CD4-positive, alpha-beta T cell treated with Interleukin-15 for 1 hour (primary cell): ENCODE measurements at regions not wholly inside any gene's neighbourhood (a gene's known extent, or its start where the extent isn't known, plus 50 kb on each side); places are given as distances from the start of the nearest gene placed in this dataset.
"Not testable (repeated sequence)": the region's sequence is repeated elsewhere in the genome, so short reads cannot be mapped to it uniquely, and the experiment has no call there.

ENCODE experiments used
- DNase-seq: peaks from one replicate; pipeline ENCODE4 v3.0.0-alpha.2; 2020

DNA sequence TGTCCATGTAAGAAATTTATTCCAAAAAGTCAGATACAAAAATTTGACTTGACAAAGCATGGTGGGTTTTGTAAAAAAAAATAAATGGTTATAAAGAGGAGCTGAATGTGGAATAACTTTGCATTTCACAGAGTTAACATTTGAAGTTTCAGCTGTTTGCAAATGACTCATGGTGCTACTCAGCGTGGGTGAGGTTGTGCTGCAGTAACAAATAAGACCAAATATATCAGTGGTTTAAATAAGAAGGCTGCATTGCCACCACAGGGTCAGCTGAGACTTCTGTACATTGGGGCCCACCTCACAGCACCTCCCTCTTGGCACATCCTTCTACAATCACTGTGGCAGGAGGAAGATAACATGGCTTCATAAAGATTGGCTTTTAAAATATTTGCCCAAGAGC lies 272.5 kb upstream of the SULF2 start:
- DNase-seq, result no peak

DNA sequence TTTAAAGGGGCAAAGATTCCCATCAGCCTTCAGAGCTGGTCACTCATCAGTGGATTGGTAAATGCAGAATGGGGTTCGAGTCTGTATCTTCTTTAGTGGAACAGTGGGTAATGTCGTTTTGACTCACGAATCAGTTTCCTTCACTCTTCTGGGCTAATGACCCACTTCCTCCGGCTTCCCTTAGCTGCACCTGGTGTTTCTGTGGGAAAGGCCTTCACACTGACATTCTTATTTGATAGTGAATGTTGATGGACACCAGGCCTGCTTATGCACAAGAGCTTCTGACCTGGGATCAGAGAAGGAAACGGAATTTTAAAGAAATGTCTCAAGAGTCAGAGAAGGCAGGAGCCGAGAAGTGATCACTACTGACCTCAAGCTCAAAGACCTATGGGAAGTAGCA lies 272.0 kb upstream of the SULF2 start:
- DNase-seq, result no peak

DNA sequence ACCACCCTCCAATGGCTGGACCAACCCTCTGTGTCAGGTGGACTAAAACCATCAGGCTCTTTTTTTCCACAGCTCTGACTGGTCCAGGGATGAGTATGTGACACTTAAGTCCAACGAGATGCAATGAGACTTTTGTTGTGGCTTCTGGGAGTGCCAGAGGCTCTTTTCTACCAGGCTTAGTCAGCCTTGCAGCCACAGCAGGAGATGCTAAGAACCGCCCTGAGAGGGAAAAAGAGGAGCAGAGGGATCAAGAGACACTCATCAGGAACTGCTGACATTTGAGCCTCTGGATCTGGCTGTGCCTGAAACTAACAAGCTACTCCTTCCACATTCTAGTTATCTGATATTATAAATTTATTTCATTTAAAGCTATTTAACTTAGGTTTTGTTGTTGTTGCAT lies 270.9 kb upstream of the SULF2 start:
- DNase-seq, result no peak

DNA sequence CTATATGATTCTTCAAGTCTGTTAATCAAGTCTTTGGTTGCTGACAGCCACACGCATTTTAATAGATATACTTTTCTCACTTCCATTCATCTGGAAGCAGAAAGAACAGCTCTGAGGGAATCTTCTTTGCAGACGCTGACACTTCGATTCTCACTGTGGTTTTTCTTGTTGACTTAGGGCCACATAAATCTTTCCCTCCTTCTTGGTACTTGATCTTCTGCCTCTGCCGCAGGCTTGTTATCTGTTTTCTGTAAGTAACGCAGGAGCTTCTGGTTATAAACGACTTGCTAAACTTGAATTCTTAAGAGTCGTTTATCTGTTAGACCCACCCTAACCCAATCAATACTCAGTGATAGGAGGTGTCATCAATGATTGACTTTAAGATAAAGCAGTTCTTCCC lies 268.8 kb upstream of the SULF2 start:
- DNase-seq, result no peak

DNA sequence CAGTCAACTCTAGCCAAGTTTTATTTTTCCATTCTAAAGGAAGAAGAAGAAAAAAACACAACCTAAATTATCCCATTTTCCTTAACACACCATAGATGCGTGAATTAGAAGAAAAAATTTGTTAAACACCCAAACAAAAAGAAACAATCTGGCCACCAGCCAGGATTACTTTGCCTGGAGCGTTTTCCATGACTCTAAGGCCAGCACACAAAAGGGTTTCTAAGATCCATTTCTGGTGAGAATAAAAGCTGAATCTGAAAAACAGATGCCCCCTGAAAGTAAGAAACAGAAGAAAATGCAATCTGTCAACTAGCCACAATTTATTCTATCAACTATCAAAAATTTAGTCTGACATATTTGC lies 267.2 kb upstream of the SULF2 start:
- DNase-seq, result no peak

DNA sequence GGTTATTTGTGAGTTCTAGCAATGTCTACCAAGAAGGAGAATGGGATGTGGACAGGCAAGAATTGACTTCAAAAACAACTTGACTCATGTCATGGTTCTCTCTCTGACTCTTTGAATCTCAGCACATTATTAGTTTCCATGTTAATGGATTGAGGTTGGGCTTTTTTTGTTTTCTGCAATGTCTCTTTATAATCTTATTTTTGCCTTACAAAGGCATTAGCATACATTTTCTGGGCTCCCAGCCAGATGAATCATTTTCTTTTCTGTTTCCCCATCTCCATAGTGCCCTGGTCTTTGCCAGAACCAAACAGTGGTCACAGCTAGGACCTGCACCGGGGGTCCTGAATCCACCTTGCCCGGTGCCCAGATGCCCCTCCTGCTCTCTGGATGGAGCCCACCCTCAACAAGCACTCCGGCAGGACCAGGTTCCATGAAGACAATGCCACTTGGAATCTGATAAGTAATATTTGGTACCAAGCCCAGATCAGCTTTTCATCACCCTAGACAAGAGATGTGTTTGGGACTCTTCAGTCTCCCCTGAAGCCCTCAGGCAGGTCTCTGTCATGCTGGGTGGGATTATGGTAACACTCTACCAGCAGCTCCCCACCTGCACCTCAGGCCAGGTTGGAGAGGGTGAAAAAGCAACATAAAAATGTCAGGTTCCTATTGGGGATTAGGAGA lies 266.7 kb upstream of the SULF2 start:
- no peak for DNase-seq

DNA sequence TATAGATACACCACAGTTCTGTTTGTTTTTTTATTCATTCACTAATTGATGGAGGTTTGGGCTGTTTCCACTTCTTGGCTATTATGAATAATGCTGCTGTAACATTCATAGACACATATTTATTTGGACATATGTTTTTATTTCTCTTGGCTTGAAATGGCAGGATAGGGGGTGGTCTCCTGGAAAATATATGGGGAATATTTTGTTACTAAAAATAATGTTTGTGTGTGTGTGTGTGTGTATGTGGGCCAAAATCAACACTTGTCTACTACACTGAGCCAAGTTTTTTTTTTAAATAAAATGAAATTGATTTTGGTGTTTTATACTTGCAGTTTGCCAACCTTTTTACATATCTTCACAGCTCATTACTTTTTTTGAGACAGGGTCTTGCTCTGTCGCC lies 264.4 kb upstream of the SULF2 start:
- DNase-seq, result no peak

DNA sequence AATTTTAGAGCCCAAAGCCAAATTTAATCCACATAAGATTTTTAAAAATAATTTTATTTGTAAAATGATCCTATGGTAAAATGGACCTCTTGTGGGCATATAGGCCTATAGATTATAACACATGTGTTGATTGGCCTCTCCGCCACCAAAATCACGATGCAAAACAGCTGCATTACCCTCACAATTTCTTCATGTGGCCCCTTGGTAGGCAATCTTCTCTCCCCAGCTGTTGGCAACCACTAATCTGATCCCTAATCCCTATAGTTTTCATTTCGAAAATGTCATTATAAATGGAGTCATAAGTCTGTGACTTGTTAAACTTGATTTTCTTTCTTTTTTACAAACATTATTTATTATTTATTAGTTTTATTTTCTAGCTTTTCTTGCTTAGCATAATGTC lies 263.9 kb upstream of the SULF2 start:
- no peak for DNase-seq

DNA sequence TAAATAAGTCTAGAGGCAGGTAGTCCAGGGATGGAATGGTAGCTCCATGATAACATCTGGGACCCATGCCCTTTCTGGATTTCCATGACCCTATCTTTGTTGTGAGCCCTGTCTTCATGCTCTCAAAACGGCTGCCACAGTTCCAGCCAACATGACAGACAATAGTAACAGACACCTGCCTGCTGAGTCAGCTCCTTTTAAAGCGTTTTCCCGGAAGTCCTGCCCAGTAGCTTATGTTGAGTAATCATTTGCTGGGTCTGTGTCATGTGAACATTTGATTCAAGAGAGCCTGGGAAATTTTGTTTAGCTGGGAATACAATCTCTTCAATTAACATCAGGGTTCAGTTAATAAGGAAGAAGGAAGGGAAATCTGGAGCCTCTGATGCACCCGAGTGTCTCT lies 262.2 kb upstream of the SULF2 start:
- no peak for DNase-seq

DNA sequence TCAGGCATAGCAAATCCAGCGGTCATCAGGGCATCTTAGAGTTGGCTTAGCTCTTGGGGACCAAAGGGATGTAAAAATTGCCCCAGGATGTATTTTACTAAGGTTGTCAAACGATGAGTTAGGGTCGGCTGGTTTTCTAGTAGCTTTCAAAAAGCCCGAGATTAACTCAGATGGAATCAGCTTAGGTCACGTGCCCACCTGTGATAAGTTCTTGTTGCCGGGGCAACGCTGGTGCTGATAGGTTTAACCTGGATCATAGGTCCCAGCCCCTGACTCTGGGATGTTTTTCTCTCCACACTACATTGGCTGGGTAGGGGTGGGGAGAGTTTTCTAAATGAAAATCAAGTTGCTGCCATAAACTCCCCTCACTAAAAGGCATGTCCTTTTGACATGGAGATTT lies 257.3 kb upstream of the SULF2 start:
- no peak for DNase-seq

DNA sequence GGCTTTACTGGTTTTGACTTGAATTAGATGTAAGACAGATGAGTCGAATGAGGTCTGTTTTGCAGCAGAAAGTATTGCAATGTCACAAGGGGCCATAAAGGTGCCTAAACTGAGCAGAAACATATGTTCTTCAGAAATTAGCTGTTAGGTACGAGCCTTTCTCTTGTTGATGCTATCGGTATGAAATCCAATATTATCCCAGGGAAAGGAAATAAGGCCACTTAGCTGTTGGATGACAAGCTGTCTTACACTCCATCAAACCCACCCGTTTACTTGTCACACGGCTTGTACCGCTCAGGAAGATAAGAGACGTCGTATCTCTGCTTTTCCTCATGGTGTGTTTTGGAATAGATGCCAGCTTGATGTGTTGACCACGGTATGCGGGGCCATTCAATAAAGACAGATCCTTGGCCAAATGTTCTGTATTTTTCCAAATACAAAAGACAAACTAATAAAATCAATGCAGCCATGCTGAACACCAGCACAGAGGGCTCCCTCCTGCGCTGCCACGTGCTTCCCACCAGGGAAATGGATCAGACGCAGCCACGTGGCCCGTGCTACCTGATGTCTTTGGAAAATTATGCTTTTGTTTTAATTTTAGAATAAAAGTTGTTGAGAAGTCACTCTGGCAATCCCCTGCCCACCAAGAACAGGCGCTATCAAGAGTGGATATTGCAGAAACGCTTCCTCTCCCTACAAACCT lies 255.9 kb upstream of the SULF2 start:
- no peak for DNase-seq

DNA sequence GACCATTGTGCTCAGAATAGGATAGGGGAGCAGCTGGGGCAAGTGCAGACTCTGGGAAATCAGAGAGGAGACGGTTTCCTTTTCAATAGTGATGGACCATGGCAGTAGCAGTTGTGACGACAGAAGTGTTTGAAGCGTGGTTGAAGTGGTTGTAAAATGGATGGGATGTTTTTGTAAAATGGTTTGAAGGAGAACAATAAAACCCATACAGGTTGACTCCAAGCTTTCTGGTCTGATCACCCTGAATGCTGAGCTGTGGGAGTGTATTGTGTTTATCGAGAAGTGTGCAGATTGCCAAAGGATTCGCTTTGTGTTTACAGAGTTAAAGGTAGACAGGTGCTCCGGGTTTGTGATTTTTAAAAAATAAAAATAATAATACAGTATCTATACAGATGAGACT lies 255.2 kb upstream of the SULF2 start:
- no peak for DNase-seq

DNA sequence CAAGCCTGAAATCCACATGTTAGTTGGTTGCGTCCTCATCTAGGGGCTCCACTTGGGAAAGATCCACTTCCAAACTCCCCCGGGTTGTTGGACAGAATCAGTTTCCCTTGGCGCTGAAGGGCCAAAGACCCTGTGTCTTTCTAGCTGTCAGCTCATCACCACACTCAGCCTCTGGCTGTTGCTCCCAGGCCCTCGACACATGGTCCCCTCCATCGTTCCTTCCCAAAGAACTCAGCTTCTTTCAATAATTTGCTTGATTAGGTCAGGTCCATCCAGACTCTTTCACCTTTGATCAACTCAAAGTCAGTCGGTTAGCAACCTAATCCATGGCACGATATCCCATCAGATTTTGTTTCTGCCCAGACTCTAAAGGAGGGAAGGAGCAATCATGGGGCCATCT lies 254.8 kb upstream of the SULF2 start:
- DNase-seq, result no peak

DNA sequence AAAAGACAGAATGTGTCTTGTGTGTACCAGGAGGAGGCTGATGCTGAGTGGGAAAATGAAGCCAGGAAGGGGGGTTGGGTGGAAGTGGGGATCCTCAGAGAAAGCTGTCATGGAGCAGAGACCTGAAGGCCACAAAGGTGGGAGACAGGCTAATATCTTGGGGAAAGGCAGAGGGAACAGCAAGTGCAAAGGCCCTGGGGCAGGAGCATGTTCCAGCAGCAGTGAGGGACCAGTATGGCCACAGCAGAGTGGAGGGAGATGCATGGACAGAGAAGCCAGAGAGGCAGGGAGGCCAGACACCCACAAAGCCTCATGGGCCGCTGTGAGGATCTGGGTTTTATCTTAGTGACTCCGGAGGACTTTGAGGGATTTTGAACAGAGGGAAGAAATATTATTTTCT lies 254.2 kb upstream of the SULF2 start:
- no peak for DNase-seq

DNA sequence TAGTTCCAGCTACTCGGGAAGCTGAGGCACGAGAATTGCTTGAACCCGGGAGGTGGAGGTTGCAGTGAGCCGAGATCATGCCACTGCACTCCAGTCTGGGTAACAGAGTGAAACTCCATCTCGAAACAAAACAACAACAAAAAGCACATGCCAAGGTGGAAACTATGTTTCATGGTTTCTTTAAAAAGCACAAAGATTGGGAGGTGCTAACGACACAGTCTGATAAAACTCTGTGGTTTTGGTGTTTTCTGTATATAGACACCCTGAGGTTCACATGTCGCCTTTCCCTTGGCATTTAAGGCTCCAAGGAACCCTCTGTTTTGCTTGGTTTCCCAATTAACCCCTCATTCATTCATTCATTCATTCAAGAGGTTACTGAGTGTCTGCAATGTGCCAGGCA lies 253.4 kb upstream of the SULF2 start:
- DNase-seq, result no peak

DNA sequence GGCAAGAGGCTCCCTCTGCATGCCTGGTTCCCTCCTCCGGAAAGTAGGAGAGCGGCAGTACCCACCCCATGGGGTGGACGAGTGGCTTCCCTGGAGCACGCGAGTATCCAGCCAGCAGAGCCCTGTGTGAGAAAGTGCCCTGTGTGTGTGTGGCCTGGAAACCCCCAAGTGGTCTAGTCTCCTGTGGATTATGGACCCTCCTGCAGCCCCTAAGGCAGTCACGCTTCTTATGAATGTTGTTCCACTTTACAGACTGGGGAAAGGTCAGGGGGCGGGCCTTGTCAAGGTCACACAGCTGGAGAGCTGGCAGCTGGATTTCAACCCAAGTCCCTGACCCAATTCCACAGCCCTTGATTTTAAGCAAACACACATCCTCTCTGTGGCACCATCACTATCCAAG lies 252.5 kb upstream of the SULF2 start:
- not testable (repeated sequence) for DNase-seq

DNA sequence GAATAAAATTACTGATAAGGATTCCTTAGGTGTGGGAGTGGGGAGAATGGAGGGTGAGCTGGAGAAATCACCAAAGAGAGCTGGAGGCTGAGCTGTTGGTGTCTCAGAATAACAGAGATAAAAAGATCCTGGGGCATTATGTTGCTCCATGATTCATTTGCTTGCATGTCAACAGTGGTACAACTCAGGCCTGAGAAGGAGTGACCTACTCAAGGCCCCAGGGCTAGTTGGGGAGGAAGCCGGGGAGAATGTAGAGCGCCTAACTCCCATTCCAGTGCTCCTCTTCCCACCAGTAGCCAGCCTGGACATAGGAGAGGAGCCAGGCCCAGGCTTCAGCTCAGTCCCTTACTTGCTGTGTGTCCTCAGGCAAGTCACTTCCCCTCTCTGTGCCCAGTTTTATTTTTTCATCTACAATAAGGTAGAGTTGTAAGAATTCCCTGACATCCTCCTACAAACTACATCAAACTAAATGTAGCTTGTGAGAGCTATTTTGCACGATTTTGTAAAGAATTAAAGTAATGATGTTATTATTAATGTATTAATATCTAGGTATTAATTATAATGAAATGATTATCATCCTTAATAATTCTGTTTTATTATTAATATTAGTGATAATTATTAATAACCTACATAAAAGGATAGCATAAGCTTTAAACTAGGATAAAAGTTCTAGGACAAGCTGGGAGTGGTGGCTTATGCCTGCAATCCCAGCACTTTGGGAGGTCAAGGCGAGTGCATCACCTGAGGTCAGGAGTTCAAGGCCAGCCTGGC lies 250.9 kb upstream of the SULF2 start:
- no peak for DNase-seq

DNA sequence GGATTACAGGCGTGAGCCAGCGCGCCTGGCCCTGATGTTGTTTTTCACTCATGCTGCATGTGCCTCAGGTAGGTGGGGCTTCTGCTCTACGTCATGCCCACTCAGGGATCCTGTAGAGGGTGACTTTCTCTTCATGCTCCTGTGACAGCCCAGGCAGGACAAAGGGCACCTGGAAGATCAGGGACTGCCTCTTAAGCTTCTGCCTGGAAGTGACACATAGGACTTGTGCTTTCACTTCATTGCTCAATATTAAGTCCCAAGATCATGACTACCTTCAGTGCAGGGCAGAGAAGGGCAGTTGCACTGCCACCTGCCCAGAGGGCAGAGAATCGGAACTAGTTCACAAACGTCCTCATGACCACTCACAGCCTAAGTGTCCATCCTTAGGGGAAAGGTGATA lies 249.5 kb upstream of the SULF2 start:
- DNase-seq, result no peak

DNA sequence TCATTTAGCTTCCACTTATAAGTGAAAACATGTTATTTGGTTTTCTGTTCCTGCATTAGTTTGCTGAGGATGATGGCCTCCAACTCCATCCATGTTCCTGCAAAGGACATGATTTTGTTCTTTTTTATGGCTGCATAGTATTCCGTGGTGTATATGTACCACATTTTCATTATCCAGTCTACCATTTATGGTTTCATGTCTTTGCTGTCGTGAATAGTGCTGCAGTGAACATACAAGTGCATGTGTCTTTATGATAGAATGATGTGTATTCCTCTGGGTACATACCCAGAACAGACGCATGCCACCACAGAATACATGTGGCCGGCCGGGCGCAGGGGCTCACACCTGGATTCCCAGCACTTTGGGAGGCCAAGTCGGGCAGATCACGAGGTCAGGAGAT lies 247.7 kb upstream of the SULF2 start:
- DNase-seq, result not testable (repeated sequence)

DNA sequence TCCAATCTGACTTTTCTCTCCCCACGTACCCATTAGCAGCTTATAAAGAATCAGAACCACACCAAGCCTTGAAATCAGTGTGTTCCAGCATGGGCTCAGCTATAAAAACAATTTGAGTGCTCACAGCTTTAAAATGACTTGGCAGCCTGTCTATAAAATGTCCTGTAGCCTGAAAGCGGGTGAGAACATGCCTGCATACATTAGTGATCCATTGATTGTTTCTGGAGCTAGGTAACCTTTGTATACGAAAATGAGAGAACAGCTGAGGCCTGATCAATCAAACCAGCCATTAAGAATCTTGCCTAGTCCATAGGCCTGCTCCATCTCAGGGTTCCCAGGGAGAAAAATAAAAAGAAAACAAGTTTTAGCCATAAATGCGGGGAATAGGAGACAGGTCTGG lies 245.8 kb upstream of the SULF2 start:
- no peak for DNase-seq

DNA sequence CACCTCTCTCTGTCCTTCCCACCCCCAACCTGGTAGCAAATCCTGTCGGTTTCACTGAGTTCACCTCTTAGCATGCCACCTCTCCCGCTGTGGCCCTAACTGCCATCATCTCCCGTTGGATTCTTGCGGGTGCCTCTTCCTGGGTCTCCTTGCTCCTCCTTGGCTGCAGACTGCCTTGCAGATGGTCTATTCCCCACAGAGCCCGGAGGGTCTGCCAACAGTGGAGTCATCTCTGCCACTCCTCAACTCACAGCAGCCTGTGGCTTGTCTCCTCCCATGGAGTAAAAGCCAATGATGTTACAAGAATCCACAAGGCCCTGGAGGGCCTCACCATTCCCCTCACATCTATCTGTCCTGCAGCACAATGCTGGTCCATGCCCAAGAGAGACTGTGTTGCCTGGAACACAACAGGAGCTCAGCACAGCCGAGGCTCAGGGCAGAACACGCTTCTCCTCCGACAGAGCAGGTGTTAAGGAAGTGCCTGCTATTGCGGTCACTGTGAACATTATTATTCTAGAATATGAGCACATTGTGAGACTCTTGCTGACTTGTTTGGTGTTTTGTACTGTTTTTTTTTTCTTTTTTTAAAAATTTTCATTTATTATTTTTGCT lies 241.8 kb upstream of the SULF2 start:
- DNase-seq, result no peak

DNA sequence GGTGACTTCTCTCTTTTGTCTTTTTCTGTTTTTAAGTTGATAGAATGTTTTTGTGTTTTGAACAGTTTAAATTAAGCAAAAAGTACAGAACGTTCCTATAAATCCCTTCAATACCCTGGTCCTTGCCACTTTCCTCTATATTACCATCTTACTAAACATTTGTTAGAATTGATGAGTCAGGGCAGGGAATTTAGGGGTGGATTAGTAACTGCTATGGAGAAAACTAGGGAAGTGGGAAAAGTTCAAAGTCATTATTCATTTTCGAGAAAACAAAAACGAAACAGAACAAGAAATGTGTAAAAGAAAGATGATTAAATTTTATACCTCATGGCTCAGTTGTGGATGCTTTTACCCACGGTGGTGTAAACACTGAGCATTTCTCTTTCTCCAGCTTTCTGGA lies 240.4 kb upstream of the SULF2 start:
- DNase-seq, result no peak

DNA sequence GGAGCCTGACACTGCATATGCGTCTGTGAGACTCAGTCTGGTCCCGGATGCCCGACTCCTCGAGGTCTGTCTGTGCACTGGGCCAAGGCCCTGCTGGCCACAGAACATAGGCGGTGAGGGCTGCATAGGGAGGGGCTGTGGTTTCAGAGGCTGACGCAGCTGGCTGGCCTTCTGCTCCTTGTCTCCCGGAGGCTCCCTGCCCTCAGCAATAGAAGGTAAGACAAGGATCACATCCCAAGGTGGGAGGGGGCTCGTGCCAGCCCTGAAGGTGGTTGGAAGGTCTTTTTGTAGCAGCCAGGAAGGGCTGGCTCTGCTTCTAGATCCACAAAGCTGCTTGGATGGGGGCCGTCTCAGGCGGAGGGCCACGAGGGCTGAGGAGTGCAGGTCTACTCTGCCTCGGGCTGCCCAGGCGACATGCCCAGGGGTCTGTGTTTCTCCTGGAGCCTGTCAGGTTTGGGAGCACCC lies 239.8 kb upstream of the SULF2 start:
- DNase-seq, result no peak

DNA sequence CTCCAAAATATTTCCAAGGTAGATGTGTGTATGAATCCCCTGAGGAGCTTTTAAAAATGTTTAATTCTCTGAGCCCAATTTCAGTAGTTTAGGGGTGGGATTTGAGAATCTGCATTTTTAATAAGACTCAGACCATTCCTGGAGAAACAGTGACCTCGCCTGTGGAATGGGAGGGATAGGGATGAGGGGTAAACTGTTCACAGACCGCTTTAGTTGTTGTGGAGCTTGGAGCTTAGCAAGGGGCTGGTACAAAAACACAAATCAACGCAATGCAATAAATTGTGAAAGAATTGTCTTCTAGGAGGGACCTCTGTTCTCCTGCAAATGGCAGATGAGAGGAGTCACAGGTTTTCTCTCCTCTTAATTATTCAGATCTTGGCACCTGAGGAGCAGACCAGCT lies 239.3 kb upstream of the SULF2 start:
- no peak for DNase-seq
